K562 (cell line): ENCODE measurements at regions not wholly inside any gene's neighbourhood (a gene's known extent, or its start where the extent isn't known, plus 50 kb on each side); places are given as distances from the start of the nearest gene placed in this dataset.

Source experiments
- HCFC1 ChIP-seq: IDR thresholded peaks from 2 replicates; pipeline ENCODE4 v1.6.1; 2012; ENCODE audit warnings: low read depth, low read length, improper control_type of control experiment
- MXI1 ChIP-seq: IDR thresholded peaks from 2 replicates; pipeline ENCODE4 v1.6.1; 2011; ENCODE audit warnings: low read depth, mild to moderate bottlenecking, improper control_type of control experiment, low read length
- NUFIP1 ChIP-seq: fragments of 450-650 bp; IDR thresholded peaks from 2 replicates; pipeline ENCODE4 v1.6.1; 2018; ENCODE audit not compliant: partially characterized antibody
- RBM15 ChIP-seq: fragments of 200-400 bp; formaldehyde crosslinking; IDR thresholded peaks from 2 replicates; pipeline ENCODE4 v1.6.1; 2018; ENCODE audit warnings: mild to moderate bottlenecking, low read length, moderate library complexity; ENCODE audit not compliant: insufficient read depth
- RFX5 ChIP-seq: IDR thresholded peaks from 2 replicates; pipeline ENCODE4 v1.6.1; 2011; ENCODE audit warnings: low read depth, mild to moderate bottlenecking, improper control_type of control experiment, low read length
- TF ChIP-seq, protein P1 (sequence below), 2 experiments: fragments of 450-650 bp; IDR thresholded peaks; 2 replicates each; pipeline ENCODE4 v1.6.1; 2016; ENCODE audit warnings: mild to moderate bottlenecking in 2 of 2, borderline replicate concordance in 1 of 2, low read depth in 1 of 2, moderate library complexity in 1 of 2
- TF ChIP-seq, protein P2 (sequence below): fragments of 250-450 bp; sonication (Bioruptor Pico); IDR thresholded peaks from 2 replicates; pipeline ENCODE4 v1.8.0; 2022; ENCODE audit warnings: inconsistent platforms

DNA sequence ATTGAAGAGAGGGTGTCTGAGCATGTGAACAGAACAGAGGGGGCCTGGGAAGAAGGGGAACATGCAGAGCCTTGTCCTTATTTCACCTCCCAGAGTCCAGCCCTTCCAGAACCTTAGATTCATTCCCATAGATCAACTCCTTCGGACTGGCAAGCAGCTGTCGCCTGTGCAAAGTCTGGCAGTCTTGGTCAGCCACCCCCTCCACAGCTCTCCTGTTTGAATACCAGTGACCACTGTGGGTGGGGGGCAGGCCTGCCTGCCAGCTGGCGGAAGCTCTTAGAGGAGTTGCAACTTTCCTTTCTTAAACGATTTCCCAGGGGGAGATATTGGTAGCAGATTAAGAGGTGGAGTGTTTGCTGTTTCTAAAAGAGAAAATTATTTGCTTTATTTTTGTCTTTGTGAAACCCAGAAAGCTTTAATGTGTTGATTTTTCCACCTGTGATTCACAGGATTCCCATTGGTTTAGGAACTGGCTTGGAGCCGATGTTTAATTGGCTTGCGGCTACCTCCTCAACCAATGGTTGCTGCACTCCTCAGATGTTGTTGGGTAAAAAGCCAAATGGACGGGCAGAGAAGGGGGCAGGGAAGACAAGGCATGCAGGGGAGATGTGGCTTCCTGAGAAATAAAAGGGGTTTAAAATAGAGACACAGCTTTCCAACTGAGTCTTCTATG is 62.2 kb upstream of the PRPS1 start (continued):
- TF ChIP-seq MXI1 = no peak
- TF ChIP-seq, protein P1, sequence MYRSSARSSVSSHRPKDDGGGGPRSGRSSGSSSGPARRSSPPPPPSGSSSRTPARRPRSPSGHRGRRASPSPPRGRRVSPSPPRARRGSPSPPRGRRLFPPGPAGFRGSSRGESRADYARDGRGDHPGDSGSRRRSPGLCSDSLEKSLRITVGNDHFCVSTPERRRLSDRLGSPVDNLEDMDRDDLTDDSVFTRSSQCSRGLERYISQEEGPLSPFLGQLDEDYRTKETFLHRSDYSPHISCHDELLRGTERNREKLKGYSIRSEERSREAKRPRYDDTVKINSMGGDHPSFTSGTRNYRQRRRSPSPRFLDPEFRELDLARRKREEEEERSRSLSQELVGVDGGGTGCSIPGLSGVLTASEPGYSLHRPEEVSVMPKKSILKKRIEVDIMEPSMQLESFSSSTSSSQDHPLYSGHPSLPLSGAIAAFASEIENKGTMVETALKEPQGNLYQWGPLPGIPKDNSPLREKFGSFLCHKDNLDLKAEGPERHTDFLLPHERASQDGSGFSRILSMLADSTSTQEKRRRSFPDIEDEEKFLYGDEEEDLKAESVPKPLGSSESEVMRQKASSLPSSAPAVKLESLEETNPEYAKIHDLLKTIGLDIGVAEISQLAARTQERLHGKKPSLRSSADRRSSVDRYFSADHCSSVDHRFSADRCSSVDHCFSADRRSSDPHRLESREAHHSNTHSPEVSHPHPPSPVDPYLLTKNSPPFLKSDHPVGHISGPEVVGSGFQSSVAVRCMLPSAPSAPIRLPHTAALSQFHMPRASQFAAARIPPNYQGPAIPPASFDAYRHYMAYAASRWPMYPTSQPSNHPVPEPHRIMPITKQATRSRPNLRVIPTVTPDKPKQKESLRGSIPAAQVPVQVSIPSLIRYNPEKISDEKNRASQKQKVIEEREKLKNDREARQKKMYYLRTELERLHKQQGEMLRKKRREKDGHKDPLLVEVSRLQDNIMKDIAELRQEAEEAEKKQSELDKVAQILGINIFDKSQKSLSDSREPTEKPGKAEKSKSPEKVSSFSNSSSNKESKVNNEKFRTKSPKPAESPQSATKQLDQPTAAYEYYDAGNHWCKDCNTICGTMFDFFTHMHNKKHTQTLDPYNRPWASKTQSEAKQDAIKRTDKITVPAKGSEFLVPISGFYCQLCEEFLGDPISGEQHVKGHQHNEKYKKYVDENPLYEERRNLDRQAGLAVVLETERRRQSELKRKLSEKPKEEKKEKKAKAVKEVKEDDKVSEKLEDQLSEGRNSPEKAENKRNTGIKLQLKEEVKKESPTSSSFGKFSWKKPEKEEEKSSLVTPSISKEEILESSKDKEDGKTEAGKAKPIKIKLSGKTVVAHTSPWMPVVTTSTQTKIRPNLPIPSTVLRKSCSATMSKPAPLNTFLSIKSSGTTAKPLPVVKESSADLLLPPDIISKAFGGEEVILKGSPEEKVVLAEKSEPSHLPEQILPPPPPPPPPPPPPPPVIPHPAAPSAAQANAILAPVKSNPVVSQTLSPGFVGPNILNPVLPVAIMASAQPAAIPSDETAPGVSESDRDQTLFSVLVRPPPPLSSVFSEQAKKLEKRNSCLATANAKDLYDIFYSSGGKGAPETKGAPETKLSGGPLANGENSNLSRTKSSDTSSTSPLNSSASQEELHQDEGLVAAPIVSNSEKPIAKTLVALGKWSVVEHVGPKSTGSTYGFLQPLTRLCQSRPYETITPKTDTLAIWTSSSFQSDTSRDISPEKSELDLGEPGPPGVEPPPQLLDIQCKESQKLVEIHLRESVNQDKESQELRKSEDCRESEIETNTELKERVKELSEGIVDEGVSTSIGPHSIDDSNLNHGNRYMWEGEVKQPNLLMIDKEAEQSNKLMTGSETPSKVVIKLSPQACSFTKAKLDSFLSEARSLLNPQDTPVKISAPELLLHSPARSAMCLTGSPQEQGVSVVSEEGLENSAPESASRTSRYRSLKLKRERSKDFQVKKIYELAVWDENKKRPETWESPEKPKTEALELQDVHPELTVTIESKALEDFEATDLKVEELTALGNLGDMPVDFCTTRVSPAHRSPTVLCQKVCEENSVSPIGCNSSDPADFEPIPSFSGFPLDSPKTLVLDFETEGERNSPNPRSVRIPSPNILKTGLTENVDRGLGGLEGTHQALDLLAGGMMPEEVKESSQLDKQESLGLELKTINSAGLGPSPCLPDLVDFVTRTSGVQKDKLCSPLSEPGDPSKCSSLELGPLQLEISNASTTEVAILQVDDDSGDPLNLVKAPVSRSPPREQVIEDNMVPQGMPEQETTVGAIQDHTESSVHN (IDR thresholded peaks at IDR 0.05; ENCODE audit: borderline replicate concordance in 1 of 2, low read depth in 1 of 2) = no peak
- TF ChIP-seq, protein P2, sequence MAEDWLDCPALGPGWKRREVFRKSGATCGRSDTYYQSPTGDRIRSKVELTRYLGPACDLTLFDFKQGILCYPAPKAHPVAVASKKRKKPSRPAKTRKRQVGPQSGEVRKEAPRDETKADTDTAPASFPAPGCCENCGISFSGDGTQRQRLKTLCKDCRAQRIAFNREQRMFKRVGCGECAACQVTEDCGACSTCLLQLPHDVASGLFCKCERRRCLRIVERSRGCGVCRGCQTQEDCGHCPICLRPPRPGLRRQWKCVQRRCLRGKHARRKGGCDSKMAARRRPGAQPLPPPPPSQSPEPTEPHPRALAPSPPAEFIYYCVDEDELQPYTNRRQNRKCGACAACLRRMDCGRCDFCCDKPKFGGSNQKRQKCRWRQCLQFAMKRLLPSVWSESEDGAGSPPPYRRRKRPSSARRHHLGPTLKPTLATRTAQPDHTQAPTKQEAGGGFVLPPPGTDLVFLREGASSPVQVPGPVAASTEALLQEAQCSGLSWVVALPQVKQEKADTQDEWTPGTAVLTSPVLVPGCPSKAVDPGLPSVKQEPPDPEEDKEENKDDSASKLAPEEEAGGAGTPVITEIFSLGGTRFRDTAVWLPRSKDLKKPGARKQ (CRISPR knock-in tag) = no peak
- TF ChIP-seq HCFC1 = no peak
- no peak for TF ChIP-seq NUFIP1
- no peak for TF ChIP-seq RBM15
- peak; percentile 93 for TF ChIP-seq RFX5
- TF ChIP-seq, all 486 proteins: peak for 2
